Gastroesophageal sphincter (tissue), 4 donors: ENCODE measurements at regions not wholly inside any gene's neighbourhood (a gene's known extent, or its start where the extent isn't known, plus 50 kb on each side); places are given as distances from the start of the nearest gene placed in this dataset.

Experiments used
- ATAC-seq: fragments of 150-250 bp; one replicate; pipeline ENCODE4 v1.9.1; 2016; ENCODE audit warnings: mild to moderate bottlenecking, moderate library complexity
- H3K27ac ChIP-seq, 4 donors: fragments of 200-600 bp; sonication (generic) in 3 of 4; 1 replicate in 3 of 4; 2 replicates in 1 of 4; pipeline ENCODE4 v1.5.1; 2016 to 2019
- H3K27me3 ChIP-seq: fragments of 200-600 bp; sonication (generic); one replicate; pipeline ENCODE4 v1.5.1; 2019
- H3K36me3 ChIP-seq, 2 donors: fragments of 200-600 bp; sonication (generic); one replicate each; pipeline ENCODE4 v1.5.1; 2019; ENCODE audit warnings: control low read depth in 1 of 2
- H3K4me1 ChIP-seq, 3 donors: fragments of 200-600 bp; sonication (generic); 1 replicate in 2 of 3; 2 replicates in 1 of 3; pipeline ENCODE4 v1.5.1; 2016 to 2019; ENCODE audit warnings: control low read depth in 2 of 3
- H3K4me3 ChIP-seq, 2 donors: fragments of 200-600 bp; sonication (generic); one replicate each; pipeline ENCODE4 v1.5.1; 2019; ENCODE audit warnings: mild to moderate bottlenecking in 1 of 2, moderate library complexity in 1 of 2
- H3K9me3 ChIP-seq, 3 donors: fragments of 200-600 bp; sonication (generic); one replicate each; pipeline ENCODE4 v1.5.1; 2017 to 2019; ENCODE audit warnings: control low read depth in 2 of 3
- EP300 ChIP-seq: sonication (generic); formaldehyde crosslinking; IDR thresholded peaks from one replicate; pipeline ENCODE4 v1.6.1; 2017; ENCODE audit warnings: antibody characterized with exemption, mild to moderate bottlenecking
- POLR2A ChIP-seq, 2 donors: fragments of 450-650 bp; IDR thresholded peaks; one replicate each; pipeline ENCODE4 v1.6.1; 2017; ENCODE audit warnings: antibody characterized with exemption in 2 of 2, mild to moderate bottlenecking in 2 of 2, moderate library complexity in 1 of 2
- POLR2AphosphoS5 ChIP-seq: sonication (generic); formaldehyde crosslinking; IDR thresholded peaks from one replicate; pipeline ENCODE4 v1.6.1; 2017; ENCODE audit warnings: antibody characterized with exemption
- WGBS, 2 donors: methylation state at CpG; one replicate each; pipeline ENCODE4 v1.1.5; 2018; ENCODE audit warnings: low coverage in 1 of 2; 5-methylcytosine and 5-hydroxymethylcytosine counted together
- TF ChIP-seq, protein P1 (sequence below), 4 experiments: fragments of 200-600 bp in 2 of 4; fragments of 450-650 bp in 2 of 4; sonication (generic) in 1 of 4; IDR thresholded peaks; one replicate each; pipeline ENCODE4 v1.5.1; 2017 to 2019; ENCODE audit warnings: antibody characterized with exemption in 4 of 4, mild to moderate bottlenecking in 2 of 4, moderate library complexity in 2 of 4

DNA sequence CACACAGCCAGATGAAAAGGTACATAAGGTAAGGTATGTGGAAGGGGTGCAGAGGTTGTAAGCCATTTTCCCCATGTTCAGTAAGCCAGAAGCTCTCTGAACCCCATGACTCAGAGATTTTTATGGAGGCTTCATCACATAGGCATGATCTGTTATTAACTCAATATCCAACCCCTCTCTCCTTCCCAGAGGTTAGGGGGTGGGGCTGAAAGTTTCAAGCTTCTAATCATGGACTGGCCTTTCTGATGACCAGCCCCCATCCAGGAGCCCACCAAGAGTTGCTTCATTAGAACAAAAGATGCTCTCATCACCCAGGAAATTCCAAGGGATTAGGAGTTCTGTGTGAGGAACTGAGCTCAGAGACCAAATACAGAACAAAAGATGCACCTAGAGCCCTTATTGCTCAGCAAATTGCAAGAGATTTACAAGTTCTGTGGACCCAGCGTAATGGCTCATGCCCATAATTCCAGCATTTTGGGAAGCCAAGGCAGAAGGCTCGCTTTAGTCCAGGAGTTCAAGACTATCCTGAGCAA is 103.2 kb upstream of the DAAM1 start:
- Histone ChIP-seq H3K9me3 (no peaks in the 10 kb centered on the region), H3K27ac (no peak overlapping the region), H3K36me3 (no peaks in the 10 kb centered on the region), H3K4me3 (no peak overlapping the region), H3K4me1 (peaks cover 0 to 3% (median 0%) of the 10 kb centered on the region in 3 donors), H3K27me3 (no peaks in the 10 kb centered on the region)
- TF ChIP-seq POLR2A (IDR thresholded peaks at IDR 0.05), result no peak
- TF ChIP-seq POLR2AphosphoS5, result no peak
- TF ChIP-seq, protein P1, sequence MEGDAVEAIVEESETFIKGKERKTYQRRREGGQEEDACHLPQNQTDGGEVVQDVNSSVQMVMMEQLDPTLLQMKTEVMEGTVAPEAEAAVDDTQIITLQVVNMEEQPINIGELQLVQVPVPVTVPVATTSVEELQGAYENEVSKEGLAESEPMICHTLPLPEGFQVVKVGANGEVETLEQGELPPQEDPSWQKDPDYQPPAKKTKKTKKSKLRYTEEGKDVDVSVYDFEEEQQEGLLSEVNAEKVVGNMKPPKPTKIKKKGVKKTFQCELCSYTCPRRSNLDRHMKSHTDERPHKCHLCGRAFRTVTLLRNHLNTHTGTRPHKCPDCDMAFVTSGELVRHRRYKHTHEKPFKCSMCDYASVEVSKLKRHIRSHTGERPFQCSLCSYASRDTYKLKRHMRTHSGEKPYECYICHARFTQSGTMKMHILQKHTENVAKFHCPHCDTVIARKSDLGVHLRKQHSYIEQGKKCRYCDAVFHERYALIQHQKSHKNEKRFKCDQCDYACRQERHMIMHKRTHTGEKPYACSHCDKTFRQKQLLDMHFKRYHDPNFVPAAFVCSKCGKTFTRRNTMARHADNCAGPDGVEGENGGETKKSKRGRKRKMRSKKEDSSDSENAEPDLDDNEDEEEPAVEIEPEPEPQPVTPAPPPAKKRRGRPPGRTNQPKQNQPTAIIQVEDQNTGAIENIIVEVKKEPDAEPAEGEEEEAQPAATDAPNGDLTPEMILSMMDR (IDR thresholded peaks at IDR 0.05), result no peak
- WGBS, 2 donors, result no CpG with 5 or more reads among the region's 2 CpGs
- ATAC-seq, result no peak

DNA sequence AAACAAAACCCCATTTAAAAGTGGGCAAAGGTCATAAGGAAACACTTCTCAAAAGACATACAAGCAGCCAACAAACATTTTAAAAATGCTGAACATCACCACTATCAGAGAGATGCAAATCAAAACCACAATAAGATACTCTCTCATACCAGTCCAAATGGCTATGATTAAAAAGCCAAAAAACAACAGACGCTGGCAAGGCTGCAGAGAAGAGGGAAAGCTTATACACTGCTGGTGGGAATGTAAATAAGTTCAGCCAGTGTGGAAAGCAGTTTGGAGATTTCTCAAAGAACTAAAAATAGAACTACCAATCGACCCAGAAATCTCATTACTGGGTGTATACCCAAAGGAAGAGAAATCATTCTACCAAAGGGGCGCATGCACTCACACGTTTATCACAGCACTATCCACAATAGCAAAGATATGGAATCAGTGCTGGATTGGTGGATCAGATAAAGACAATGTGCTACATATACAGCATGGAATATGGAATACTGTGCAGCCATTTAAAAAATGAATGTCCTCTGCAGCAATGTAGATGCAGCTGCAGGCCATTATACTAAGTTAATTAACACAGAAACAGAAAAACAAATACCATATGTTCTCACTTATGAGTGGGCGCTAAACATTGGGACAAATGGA is 102.1 kb upstream of the DAAM1 start:
- WGBS, 2 donors, result 31 to 37% methylated on average over 4 to 5 of the region's 5 CpGs
- Histone ChIP-seq H3K36me3 (no peaks in the 10 kb centered on the region), H3K27ac (no peak overlapping the region), H3K27me3 (no peaks in the 10 kb centered on the region), H3K4me3 (no peak overlapping the region), H3K4me1 (peaks cover 0 to 13% (median 0%) of the 10 kb centered on the region in 3 donors), H3K9me3 (no peaks in the 10 kb centered on the region)
- TF ChIP-seq, protein P1 (IDR thresholded peaks at IDR 0.05), result no peak
- TF ChIP-seq EP300, result no peak
- no peak for TF ChIP-seq POLR2AphosphoS5
- TF ChIP-seq POLR2A (IDR thresholded peaks at IDR 0.05), result no peak
- ATAC-seq, result no peak

DNA sequence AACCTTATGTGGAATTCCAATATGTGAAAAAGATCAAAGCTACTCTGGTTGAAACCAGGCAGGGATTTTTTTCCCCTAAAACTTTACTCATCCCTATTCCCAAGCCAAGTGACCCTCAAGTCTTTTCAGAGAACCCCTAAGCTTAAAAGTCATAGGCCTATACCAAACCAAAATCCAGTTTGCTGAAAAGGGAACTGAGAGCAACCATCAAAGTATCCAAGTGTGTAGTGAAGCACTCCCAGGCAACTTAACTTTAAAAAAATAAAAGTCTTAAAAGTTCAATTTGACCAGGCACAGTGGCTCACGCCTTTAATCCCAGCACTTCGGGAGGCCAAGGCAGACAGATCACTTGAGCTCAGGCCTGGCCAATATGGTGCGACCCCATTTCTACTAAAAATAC is 101.2 kb upstream of the DAAM1 start:
- no peak for ATAC-seq
- H3K27me3 ChIP-seq, result no peaks in the 10 kb centered on the region
- TF ChIP-seq EP300 (no peak), POLR2A (IDR thresholded peaks at IDR 0.05) (no peak), POLR2AphosphoS5 (no peak)
- TF ChIP-seq, protein P1 (IDR thresholded peaks at IDR 0.05), result no peak
- H3K27ac ChIP-seq, result no peak overlapping the region
- no peaks in the 10 kb centered on the region for H3K9me3 ChIP-seq
- WGBS, 2 donors, result 73 to 92% methylated on average over 2 to 3 of the region's 3 CpGs
- no peak overlapping the region for H3K4me3 ChIP-seq
- H3K4me1 ChIP-seq, result peaks cover 0 to 21% (median 0%) of the 10 kb centered on the region in 3 donors
- H3K36me3 ChIP-seq, result no peaks in the 10 kb centered on the region

DNA sequence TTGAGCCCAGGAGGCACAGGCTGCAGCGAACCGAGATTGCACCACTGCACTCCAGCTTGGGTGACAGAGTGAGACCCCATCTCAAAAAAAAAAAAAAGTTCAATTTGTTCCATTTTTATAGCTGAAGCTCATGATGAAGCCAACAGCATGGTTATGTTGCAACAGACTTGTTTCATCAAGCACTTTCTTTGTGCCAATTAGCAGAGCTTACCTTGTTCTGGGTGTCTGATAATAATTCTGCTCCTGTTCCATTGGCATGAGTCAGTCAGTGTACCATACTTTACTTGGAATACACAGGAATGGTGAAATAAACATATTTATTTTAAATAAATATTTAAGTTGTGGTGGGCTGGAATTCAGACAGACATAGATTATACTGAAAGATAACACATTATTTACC is 100.8 kb upstream of the DAAM1 start:
- TF ChIP-seq, protein P1 (IDR thresholded peaks at IDR 0.05), result no peak
- TF ChIP-seq POLR2AphosphoS5 (no peak), POLR2A (IDR thresholded peaks at IDR 0.05) (no peak), EP300 (no peak)
- H3K36me3 ChIP-seq, result no peaks in the 10 kb centered on the region
- no peaks in the 10 kb centered on the region for H3K9me3 ChIP-seq
- WGBS, 2 donors, result 83 to 86% methylated on average over 1 to 2 of the region's 2 CpGs
- no peak overlapping the region for H3K4me3 ChIP-seq
- H3K27ac ChIP-seq, result no peak overlapping the region
- peaks cover 0 to 21% (median 0%) of the 10 kb centered on the region in 3 donors for H3K4me1 ChIP-seq
- H3K27me3 ChIP-seq, result no peaks in the 10 kb centered on the region
- no peak for ATAC-seq

DNA sequence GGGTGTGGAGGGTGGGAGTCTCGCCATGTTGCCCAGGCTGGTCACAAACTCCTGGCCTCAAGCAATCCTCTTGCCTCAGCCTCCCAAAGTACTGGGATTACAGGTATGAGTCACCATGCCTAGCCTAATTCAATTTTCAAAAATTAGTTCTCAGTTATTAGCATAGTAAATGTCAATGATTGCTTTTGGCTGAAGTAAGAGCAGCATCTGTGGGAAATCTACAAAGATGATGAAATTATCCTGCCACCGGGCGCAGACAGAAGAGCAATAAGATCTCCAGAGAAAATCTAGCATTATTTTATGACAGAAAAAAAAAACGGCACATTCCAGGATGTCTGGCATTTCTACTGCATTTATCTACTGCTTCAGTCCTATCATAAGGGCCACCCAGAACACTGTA is 97.9 kb upstream of the DAAM1 start:
- H3K4me1 ChIP-seq, result peaks cover 0 to 22% (median 0%) of the 10 kb centered on the region in 3 donors
- no peak overlapping the region for H3K4me3 ChIP-seq
- H3K27me3 ChIP-seq, result no peaks in the 10 kb centered on the region
- no peak overlapping the region for H3K27ac ChIP-seq
- ATAC-seq, result no peak
- TF ChIP-seq POLR2A (IDR thresholded peaks at IDR 0.05), result no peak
- TF ChIP-seq, protein P1 (IDR thresholded peaks at IDR 0.05), result no peak
- no peak for TF ChIP-seq EP300
- TF ChIP-seq POLR2AphosphoS5, result no peak
- no peaks in the 10 kb centered on the region for H3K9me3 ChIP-seq
- no peaks in the 10 kb centered on the region for H3K36me3 ChIP-seq
- 65% methylated on average over 4 of the region's 4 CpGs; no CpG with 5 or more reads in 1 of the 2 donors for WGBS, 2 donors
